Mesothelial cell of epicardium (in vitro differentiated cells): ENCODE measurements at regions not wholly inside any gene's neighbourhood (a gene's known extent, or its start where the extent isn't known, plus 50 kb on each side); places are given as distances from the start of the nearest gene placed in this dataset.

Source experiments
- DNase-seq, 2 experiments: peaks; one replicate each; pipeline ENCODE4 v3.0.0; 2021; ENCODE audit warnings: low spot score in 2 of 2; ENCODE audit not compliant: unreplicated experiment in 2 of 2
- H3K27ac Mint-ChIP-seq: 2 replicates; pipeline ENCODE4 v1.8.0; 2021; ENCODE audit warnings: mixed read lengths
- H3K27me3 Mint-ChIP-seq: 2 replicates; pipeline ENCODE4 v1.8.0; 2021; ENCODE audit warnings: low read depth, mixed read lengths
- H3K36me3 Mint-ChIP-seq: 2 replicates; pipeline ENCODE4 v1.8.0; 2021; ENCODE audit warnings: mixed read lengths
- H3K4me1 Mint-ChIP-seq: 2 replicates; pipeline ENCODE4 v1.8.0; 2021; ENCODE audit warnings: mixed read lengths
- H3K4me3 Mint-ChIP-seq: 2 replicates; pipeline ENCODE4 v1.8.0; 2021; ENCODE audit warnings: mild to moderate bottlenecking, moderate library complexity, mixed read lengths
- H3K9me3 Mint-ChIP-seq: 2 replicates; pipeline ENCODE4 v1.8.0; 2021; ENCODE audit warnings: mixed read lengths
- TF ChIP-seq, protein P1 (sequence below): fragments of 200-600 bp; sonication (generic); IDR thresholded peaks from one replicate; pipeline ENCODE4 v1.5.0; 2021; ENCODE audit warnings: antibody characterized with exemption; ENCODE audit not compliant: unreplicated experiment

DNA sequence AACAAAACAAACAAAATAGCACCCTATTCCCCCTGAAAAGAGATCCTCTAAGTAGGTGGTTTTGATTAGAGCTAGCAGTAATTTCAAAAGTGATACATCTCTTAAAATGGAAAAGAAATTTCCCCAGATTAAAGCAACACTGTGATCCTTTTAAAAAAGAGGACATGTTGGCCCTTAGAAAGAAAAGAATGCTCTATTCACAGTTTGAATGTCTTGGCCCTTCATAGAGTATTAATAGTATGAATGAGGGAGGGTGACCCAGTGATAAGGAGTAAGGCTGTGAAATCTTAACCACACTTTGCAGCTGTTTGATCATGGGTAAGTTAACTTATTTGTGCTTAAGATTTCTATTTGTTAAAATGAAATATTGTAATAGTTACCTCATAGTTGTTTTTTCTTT lies 467.7 kb upstream of the MEF2C start:
- no peaks in the 10 kb centered on the region for H3K4me1 Mint-ChIP-seq
- no peak overlapping the region for H3K4me3 Mint-ChIP-seq
- DNase-seq, result no peak
- peaks cover 3% of the 10 kb centered on the region for H3K9me3 Mint-ChIP-seq
- H3K27ac Mint-ChIP-seq, result no peak overlapping the region
- TF ChIP-seq, protein P1, sequence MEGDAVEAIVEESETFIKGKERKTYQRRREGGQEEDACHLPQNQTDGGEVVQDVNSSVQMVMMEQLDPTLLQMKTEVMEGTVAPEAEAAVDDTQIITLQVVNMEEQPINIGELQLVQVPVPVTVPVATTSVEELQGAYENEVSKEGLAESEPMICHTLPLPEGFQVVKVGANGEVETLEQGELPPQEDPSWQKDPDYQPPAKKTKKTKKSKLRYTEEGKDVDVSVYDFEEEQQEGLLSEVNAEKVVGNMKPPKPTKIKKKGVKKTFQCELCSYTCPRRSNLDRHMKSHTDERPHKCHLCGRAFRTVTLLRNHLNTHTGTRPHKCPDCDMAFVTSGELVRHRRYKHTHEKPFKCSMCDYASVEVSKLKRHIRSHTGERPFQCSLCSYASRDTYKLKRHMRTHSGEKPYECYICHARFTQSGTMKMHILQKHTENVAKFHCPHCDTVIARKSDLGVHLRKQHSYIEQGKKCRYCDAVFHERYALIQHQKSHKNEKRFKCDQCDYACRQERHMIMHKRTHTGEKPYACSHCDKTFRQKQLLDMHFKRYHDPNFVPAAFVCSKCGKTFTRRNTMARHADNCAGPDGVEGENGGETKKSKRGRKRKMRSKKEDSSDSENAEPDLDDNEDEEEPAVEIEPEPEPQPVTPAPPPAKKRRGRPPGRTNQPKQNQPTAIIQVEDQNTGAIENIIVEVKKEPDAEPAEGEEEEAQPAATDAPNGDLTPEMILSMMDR, result no peak
- no peaks in the 10 kb centered on the region for H3K27me3 Mint-ChIP-seq
- H3K36me3 Mint-ChIP-seq, result no peaks in the 10 kb centered on the region

GRCh38 chr5:89349246-89349980 lies 466.4 kb upstream of the MEF2C start:
- H3K4me3 Mint-ChIP-seq, result no peak overlapping the region
- TF ChIP-seq, protein P1, result no peak
- H3K27ac Mint-ChIP-seq, result no peak overlapping the region
- peaks cover 3% of the 10 kb centered on the region for H3K9me3 Mint-ChIP-seq
- DNase-seq, result no peak
- no peaks in the 10 kb centered on the region for H3K4me1 Mint-ChIP-seq
- H3K27me3 Mint-ChIP-seq, result no peaks in the 10 kb centered on the region
- no peaks in the 10 kb centered on the region for H3K36me3 Mint-ChIP-seq

GRCh38 chr5:89346573-89346972 lies 463.6 kb upstream of the MEF2C start:
- H3K4me1 Mint-ChIP-seq, result no peaks in the 10 kb centered on the region
- H3K4me3 Mint-ChIP-seq, result no peak overlapping the region
- DNase-seq, result no peak
- H3K9me3 Mint-ChIP-seq, result peaks cover 3% of the 10 kb centered on the region
- H3K36me3 Mint-ChIP-seq, result no peaks in the 10 kb centered on the region
- H3K27ac Mint-ChIP-seq, result no peak overlapping the region
- H3K27me3 Mint-ChIP-seq, result no peaks in the 10 kb centered on the region
- TF ChIP-seq, protein P1, result no peak

DNA sequence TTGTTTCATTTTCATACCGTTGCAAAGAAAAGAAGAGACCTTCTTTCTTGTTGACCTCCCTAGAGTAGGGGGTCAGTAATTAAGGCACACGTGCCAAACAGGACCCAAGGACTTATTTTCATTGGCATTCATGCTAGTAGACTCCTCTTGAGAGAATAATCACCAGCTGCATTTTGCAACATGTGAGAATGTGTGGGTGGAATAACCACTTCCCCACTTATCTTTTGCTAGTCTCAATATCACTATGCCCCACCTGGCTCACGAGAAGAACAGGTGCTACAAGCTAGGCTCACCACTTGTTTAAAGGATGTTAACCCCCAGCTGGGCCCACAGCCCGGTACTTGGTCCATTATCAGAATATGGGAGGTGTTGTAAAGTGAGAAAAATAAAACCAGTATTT lies 460.7 kb upstream of the MEF2C start:
- Mint-ChIP-seq H3K9me3 (peaks cover 3% of the 10 kb centered on the region), H3K27me3 (no peaks in the 10 kb centered on the region), H3K4me1 (no peaks in the 10 kb centered on the region), H3K4me3 (no peak overlapping the region), H3K27ac (no peak overlapping the region), H3K36me3 (no peaks in the 10 kb centered on the region)
- no peak for DNase-seq
- TF ChIP-seq, protein P1, result no peak

GRCh38 chr5:89342106-89342876 lies 459.3 kb upstream of the MEF2C start:
- no peak for DNase-seq
- H3K4me1 Mint-ChIP-seq, result no peaks in the 10 kb centered on the region
- no peak overlapping the region for H3K27ac Mint-ChIP-seq

More at GRCh38 chr5:89342106-89342876, 459.3 kb upstream of the MEF2C start:
- H3K36me3 Mint-ChIP-seq, result no peaks in the 10 kb centered on the region
- no peaks in the 10 kb centered on the region for H3K27me3 Mint-ChIP-seq
- H3K4me3 Mint-ChIP-seq, result no peak overlapping the region
- H3K9me3 Mint-ChIP-seq, result peaks cover 3% of the 10 kb centered on the region
- TF ChIP-seq, protein P1, result no peak
